ENCODE measurements at regions not wholly inside any gene's neighbourhood (a gene's known extent, or its start where the extent isn't known, plus 50 kb on each side); places are given as distances from the start of the nearest gene placed in this dataset.

DNA sequence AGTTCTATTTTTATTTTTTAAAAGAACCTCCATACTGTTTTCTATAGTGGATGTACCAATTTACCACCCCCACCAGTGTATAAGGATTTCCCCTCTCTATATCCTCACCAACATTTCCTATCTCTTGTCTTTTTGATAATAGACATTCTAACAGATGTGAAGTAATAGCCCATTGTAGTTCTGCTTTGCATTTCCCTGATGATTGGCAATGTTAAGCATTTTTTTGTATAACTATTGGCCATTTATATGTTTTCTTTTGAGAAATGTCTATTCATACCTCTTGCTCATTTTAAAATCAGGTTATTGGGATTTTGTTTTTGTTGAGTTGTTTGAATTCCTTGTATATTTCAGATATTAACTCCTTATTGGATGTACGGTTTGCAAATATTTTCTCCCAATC is 251.1 kb upstream of the HTR2C start:
- no peaks in the 10 kb centered on the region for H3K9me1 ChIP-seq (ENCODE audit: control insufficient read depth, insufficient read depth, low read length)
- H3K27me3 ChIP-seq (ENCODE audit: control insufficient read depth in 2 of 2, insufficient read depth in 2 of 2, low read length in 2 of 2), result no peaks in the 10 kb centered on the region
- H2AFZ ChIP-seq (ENCODE audit: low read depth, low read length), result no peak overlapping the region
- 11% methylated on average over 1 of the region's 1 CpG for whole genome bisulfite sequencing (ENCODE audit: insufficient coverage, low coverage, missing lambda C conversion rate)
- no peak overlapping the region for H3K4me2 ChIP-seq (ENCODE audit: insufficient read depth, low read length)
- H3K9ac ChIP-seq (ENCODE audit: insufficient read depth in 1 of 2, low read depth in 2 of 2, low read length in 2 of 2), result no peak overlapping the region
- in situ Hi-C loops (cut with MboI) (loop anchor here (10.0 kb wide), 1 partner anchor 178 kb away; no protein-coding TSS in a partner anchor), intact Hi-C loops (cut with micrococcal nuclease) (no loop called here)
- H4K20me1 ChIP-seq (replicated peaks; ENCODE audit: control insufficient read depth, insufficient read depth, low read length), result no peaks in the 10 kb centered on the region
- no TSS peak for BruUV-seq (replicated peaks)
- CTCF ChIA-PET (ENCODE audit: low intra/inter-chr PET ratio), result no interaction called here
- H3K27ac ChIP-seq (ENCODE audit: extremely low read depth, low read depth, low read length), result no peak overlapping the region
- POLR2A ChIA-PET, result no interaction called here
- TF ChIP-seq ARID1B (IDR thresholded peaks at IDR 0.05) (no peak), PPARD (CRISPR knock-in tag; IDR thresholded peaks at IDR 0.05) (no peak), BCOR (IDR thresholded peaks at IDR 0.05) (no peak), FIP1L1 (IDR thresholded peaks at IDR 0.05; ENCODE audit: low read depth, low read length, poor library complexity, severe bottlenecking) (no peak), SRSF9 (IDR thresholded peaks at IDR 0.05; ENCODE audit: borderline replicate concordance, low read depth, low read length) (no peak), JUNB (CRISPR knock-in tag; conservative IDR thresholded peaks at IDR 0.05) (no peak), NCOA6 (IDR thresholded peaks at IDR 0.05) (no peak), ZNF143 (CRISPR knock-in tag; IDR thresholded peaks at IDR 0.05) (no peak), CHD4 (IDR thresholded peaks at IDR 0.05; ENCODE audit: insufficient read depth, insufficient replicate concordance, low read depth, low read length, poor library complexity, severe bottlenecking) (no peak), CBX1 (IDR thresholded peaks at IDR 0.05; ENCODE audit: low read depth) (no peak), MYBL2 (IDR thresholded peaks at IDR 0.05; ENCODE audit: low read depth) (no peak), MYBL2 (CRISPR knock-in tag; IDR thresholded peaks at IDR 0.05; ENCODE audit: borderline replicate concordance) (no peak), ARID2 (IDR thresholded peaks at IDR 0.05) (no peak), DNMT1 (IDR thresholded peaks at IDR 0.05) (no peak), CREBBP (IDR thresholded peaks at IDR 0.05; ENCODE audit: low read depth, low read length) (no peak), DDX20 (tag; IDR thresholded peaks at IDR 0.05; ENCODE audit: low read depth) (no peak)
- TF ChIP-seq, protein P1, sequence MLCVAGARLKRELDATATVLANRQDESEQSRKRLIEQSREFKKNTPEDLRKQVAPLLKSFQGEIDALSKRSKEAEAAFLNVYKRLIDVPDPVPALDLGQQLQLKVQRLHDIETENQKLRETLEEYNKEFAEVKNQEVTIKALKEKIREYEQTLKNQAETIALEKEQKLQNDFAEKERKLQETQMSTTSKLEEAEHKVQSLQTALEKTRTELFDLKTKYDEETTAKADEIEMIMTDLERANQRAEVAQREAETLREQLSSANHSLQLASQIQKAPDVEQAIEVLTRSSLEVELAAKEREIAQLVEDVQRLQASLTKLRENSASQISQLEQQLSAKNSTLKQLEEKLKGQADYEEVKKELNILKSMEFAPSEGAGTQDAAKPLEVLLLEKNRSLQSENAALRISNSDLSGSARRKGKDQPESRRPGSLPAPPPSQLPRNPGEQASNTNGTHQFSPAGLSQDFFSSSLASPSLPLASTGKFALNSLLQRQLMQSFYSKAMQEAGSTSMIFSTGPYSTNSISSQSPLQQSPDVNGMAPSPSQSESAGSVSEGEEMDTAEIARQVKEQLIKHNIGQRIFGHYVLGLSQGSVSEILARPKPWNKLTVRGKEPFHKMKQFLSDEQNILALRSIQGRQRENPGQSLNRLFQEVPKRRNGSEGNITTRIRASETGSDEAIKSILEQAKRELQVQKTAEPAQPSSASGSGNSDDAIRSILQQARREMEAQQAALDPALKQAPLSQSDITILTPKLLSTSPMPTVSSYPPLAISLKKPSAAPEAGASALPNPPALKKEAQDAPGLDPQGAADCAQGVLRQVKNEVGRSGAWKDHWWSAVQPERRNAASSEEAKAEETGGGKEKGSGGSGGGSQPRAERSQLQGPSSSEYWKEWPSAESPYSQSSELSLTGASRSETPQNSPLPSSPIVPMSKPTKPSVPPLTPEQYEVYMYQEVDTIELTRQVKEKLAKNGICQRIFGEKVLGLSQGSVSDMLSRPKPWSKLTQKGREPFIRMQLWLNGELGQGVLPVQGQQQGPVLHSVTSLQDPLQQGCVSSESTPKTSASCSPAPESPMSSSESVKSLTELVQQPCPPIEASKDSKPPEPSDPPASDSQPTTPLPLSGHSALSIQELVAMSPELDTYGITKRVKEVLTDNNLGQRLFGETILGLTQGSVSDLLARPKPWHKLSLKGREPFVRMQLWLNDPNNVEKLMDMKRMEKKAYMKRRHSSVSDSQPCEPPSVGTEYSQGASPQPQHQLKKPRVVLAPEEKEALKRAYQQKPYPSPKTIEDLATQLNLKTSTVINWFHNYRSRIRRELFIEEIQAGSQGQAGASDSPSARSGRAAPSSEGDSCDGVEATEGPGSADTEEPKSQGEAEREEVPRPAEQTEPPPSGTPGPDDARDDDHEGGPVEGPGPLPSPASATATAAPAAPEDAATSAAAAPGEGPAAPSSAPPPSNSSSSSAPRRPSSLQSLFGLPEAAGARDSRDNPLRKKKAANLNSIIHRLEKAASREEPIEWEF (CRISPR knock-in tag; IDR thresholded peaks at IDR 0.05), result no peak
- TF ChIP-seq, protein P2, sequence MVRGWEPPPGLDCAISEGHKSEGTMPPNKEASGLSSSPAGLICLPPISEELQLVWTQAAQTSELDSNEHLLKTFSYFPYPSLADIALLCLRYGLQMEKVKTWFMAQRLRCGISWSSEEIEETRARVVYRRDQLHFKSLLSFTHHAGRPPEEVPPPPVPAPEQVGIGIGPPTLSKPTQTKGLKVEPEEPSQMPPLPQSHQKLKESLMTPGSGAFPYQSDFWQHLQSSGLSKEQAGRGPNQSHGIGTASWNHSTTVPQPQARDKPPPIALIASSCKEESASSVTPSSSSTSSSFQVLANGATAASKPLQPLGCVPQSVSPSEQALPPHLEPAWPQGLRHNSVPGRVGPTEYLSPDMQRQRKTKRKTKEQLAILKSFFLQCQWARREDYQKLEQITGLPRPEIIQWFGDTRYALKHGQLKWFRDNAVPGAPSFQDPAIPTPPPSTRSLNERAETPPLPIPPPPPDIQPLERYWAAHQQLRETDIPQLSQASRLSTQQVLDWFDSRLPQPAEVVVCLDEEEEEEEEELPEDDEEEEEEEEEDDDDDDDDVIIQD (CRISPR knock-in tag; IDR thresholded peaks at IDR 0.05), result no peak
- no peaks in the 10 kb centered on the region for H3K4me1 ChIP-seq (replicated peaks in 1 of 2; ENCODE audit: control insufficient read depth in 2 of 2, insufficient read depth in 2 of 2, low read length in 2 of 2)
- H3K79me2 ChIP-seq (ENCODE audit: control insufficient read depth, insufficient read depth, low read length), result no peaks in the 10 kb centered on the region
- no peak overlapping the region for H3K4me3 ChIP-seq
- ATAC-seq (no peak), FAIRE-seq (no peak), DNase-seq (ENCODE audit: extremely low read depth in 1 of 4, low spot score in 3 of 4) (no peak)
- no peaks in the 10 kb centered on the region for H3K9me3 ChIP-seq (replicated peaks; ENCODE audit: control insufficient read depth, insufficient read depth, low read depth, low read length)
- H3K36me3 ChIP-seq (ENCODE audit: control insufficient read depth, insufficient read depth, low read length), result no peaks in the 10 kb centered on the region
